ENCODE measurements at regions not wholly inside any gene's neighbourhood (a gene's known extent, or its start where the extent isn't known, plus 50 kb on each side); places are given as distances from the start of the nearest gene placed in this dataset.

DNA sequence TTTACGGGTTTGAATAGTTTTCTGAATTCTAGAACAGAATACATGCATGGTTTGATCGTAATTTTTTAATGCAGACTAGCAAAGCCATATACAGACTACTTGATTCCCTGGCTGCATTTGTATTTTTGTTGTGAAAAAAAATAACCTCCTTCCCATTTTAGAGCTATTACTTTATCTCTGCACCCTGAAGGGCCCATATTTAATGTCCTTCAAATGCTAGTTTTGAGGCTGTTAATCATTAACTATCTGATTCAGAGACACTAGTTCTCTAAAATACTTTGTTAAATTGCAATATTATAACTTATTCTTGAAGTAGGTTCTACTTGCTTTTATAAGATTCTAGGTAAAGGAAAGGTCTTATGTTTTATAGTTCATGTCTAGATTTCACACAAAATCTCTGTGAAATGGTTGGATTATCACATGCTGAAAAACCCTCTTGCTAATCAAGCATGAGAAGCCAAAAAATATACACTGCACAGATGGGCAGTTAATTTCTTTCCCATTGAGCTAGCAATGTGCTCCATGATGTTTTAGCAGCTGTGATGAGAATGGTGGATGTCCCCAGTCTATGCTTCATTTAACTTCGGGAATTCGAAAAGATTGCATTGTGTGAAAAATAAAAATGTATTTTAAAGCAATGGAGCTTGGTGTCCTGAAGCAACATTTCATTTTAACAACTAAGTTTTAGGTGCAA is 634.0 kb upstream of the BCHE start:
- no peak for DNase-seq (ENCODE audit: low read depth)
- H3K4me3 ChIP-seq (ENCODE audit: low read length) = no peak overlapping the region
- TF ChIP-seq, protein P1, sequence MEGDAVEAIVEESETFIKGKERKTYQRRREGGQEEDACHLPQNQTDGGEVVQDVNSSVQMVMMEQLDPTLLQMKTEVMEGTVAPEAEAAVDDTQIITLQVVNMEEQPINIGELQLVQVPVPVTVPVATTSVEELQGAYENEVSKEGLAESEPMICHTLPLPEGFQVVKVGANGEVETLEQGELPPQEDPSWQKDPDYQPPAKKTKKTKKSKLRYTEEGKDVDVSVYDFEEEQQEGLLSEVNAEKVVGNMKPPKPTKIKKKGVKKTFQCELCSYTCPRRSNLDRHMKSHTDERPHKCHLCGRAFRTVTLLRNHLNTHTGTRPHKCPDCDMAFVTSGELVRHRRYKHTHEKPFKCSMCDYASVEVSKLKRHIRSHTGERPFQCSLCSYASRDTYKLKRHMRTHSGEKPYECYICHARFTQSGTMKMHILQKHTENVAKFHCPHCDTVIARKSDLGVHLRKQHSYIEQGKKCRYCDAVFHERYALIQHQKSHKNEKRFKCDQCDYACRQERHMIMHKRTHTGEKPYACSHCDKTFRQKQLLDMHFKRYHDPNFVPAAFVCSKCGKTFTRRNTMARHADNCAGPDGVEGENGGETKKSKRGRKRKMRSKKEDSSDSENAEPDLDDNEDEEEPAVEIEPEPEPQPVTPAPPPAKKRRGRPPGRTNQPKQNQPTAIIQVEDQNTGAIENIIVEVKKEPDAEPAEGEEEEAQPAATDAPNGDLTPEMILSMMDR (conservative IDR thresholded peaks at IDR 0.05; ENCODE audit: low read depth, low read length) = no peak

DNA sequence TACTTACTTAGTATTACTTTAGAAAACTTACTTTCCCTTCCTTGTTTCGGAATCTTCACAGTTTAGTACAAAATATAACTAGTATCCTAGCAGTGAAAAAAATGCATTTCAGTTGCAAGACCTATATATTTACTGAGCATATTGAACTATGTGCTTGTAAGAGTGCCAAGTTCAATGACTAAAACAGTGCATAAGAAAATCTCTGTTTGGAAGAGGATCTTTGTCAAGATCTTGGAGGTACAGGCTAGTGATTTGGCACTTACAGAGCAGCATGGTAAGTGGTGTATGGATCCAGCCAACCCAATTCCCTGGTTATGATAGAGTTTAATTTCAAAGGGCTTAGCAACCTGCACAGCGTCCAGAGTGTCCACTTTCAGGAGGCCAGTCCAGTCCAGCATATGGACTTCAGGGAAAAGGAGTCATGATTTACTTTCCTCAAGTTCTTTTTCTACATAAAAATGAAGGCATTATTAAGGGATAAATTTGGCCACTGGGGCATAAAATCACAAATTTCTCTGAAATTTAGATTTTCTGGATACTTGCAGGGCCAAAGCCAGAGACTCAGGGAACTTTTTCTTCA is 625.8 kb upstream of the BCHE start:
- DNase-seq (ENCODE audit: low read depth) = no peak
- H3K4me3 ChIP-seq (ENCODE audit: low read length) = no peak overlapping the region
- TF ChIP-seq, protein P1 (conservative IDR thresholded peaks at IDR 0.05; ENCODE audit: low read depth, low read length) = no peak

GRCh38 chr3:166461626-166462025 is 624.4 kb upstream of the BCHE start:
- no peak for DNase-seq (ENCODE audit: low read depth)
- no peak overlapping the region for H3K4me3 ChIP-seq (ENCODE audit: low read length)
- TF ChIP-seq, protein P1 (conservative IDR thresholded peaks at IDR 0.05; ENCODE audit: low read depth, low read length) = no peak

- TF ChIP-seq, protein P1 (conservative IDR thresholded peaks at IDR 0.05; ENCODE audit: low read depth, low read length) = no peak
- no peak overlapping the region for H3K4me3 ChIP-seq (ENCODE audit: low read length)
- DNase-seq (ENCODE audit: low read depth) = no peak
These were observed 620.2 kb upstream of the BCHE start for GRCh38 chr3:166457382-166457781.

DNA sequence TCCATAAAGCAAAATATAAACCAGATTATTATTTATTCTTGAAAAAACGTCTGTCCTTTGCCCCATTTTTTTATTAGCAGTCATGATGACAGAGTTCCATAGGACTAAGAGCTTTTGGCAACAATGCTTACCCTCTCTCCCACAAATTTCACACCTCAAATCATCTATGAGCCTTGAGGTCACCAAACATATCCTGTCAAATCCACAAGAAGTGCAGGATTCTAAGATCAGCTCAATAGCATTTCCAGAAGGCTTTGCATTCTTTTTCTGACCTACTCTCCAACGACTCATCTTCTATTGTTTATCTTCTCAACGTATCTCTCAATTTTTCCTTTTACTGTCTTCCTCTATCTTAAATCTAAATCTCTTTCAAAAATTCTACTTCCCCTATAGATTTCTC is 619.1 kb upstream of the BCHE start:
- TF ChIP-seq, protein P1 (conservative IDR thresholded peaks at IDR 0.05; ENCODE audit: low read depth, low read length) = no peak
- no peak overlapping the region for H3K4me3 ChIP-seq (ENCODE audit: low read length)
- DNase-seq (ENCODE audit: low read depth) = no peak

- no peak for DNase-seq (ENCODE audit: low read depth)
- H3K4me3 ChIP-seq (ENCODE audit: low read length) = no peak overlapping the region
- TF ChIP-seq, protein P1 (conservative IDR thresholded peaks at IDR 0.05; ENCODE audit: low read depth, low read length) = no peak
These were observed 618.5 kb upstream of the BCHE start for GRCh38 chr3:166455744-166456143.

DNA sequence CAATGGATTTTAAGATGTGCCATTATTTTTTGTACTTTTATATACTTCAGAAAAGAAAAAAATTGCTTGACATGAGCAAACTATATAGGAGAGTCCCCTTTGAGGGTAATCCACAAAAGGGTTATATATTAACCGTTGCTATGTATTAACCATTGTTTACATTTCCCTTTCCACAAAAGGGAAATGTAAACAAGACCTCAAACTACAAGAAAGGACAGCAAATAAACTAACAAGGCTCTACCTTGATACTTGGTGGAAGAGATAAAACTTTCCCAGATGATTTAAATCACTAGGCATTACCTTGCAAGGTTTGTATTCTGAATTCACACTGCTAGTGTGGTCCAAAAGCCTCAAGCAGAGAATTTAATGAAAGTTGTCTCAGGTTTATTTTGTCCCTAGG is 616.3 kb upstream of the BCHE start:
- no peak for DNase-seq (ENCODE audit: low read depth)
- H3K4me3 ChIP-seq (ENCODE audit: low read length) = no peak overlapping the region
- TF ChIP-seq, protein P1 (conservative IDR thresholded peaks at IDR 0.05; ENCODE audit: low read depth, low read length) = no peak
